RWPE1 (cell line): ENCODE measurements at regions not wholly inside any gene's neighbourhood (a gene's known extent, or its start where the extent isn't known, plus 50 kb on each side); places are given as distances from the start of the nearest gene placed in this dataset.

Experiments used
- CTCF ChIA-PET: fragments of 350-600 bp; sonication (Branson Sonifier 250); formaldehyde crosslinking; extraction: SDS; loops from one replicate; lab custom pipeline; 2021; lab: Yijun Ruan, JAX
- POLR2A ChIA-PET: fragments of 400-600 bp; formaldehyde crosslinking; extraction: SDS; loops from one replicate; lab custom pipeline; 2020; ENCODE audit warnings: antibody characterized with exemption; ENCODE audit not compliant: low non-redundant PET; lab: Yijun Ruan, JAX
- DNase-seq: peaks from one replicate; pipeline ENCODE4 v3.0.0; 2012; ENCODE audit warnings: low spot score
- H3K27ac ChIP-seq: fragments of 450-650 bp; 2 replicates; pipeline ENCODE4 v1.5.1; 2017
- TF ChIP-seq, protein P1 (sequence below): fragments of 450-650 bp; conservative IDR thresholded peaks from 2 replicates; pipeline ENCODE4 v1.5.1; 2017; ENCODE audit warnings: low read depth, mild to moderate bottlenecking

GRCh38 chr5:125868036-125868435 is 555.2 kb upstream of the GRAMD2B start:
- ChIA-PET POLR2A (no interaction called here), CTCF (interaction anchor here (0.6 kb wide), 1 partner anchor 406 kb away, joined by 3 read pairs; no protein-coding TSS in a partner anchor)
- H3K27ac ChIP-seq = no peak overlapping the region
- TF ChIP-seq, protein P1, sequence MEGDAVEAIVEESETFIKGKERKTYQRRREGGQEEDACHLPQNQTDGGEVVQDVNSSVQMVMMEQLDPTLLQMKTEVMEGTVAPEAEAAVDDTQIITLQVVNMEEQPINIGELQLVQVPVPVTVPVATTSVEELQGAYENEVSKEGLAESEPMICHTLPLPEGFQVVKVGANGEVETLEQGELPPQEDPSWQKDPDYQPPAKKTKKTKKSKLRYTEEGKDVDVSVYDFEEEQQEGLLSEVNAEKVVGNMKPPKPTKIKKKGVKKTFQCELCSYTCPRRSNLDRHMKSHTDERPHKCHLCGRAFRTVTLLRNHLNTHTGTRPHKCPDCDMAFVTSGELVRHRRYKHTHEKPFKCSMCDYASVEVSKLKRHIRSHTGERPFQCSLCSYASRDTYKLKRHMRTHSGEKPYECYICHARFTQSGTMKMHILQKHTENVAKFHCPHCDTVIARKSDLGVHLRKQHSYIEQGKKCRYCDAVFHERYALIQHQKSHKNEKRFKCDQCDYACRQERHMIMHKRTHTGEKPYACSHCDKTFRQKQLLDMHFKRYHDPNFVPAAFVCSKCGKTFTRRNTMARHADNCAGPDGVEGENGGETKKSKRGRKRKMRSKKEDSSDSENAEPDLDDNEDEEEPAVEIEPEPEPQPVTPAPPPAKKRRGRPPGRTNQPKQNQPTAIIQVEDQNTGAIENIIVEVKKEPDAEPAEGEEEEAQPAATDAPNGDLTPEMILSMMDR = no peak
- no peak for DNase-seq

GRCh38 chr5:125870256-125870655 is 553.0 kb upstream of the GRAMD2B start:
- TF ChIP-seq, protein P1 = no peak
- no peak for DNase-seq
- H3K27ac ChIP-seq = no peak overlapping the region
- ChIA-PET CTCF (interaction anchor here (0.7 kb wide), 1 partner anchor 471 kb away, joined by 3 read pairs; no protein-coding TSS in a partner anchor), POLR2A (no interaction called here)

- TF ChIP-seq, protein P1 = no peak
- no peak for DNase-seq
- CTCF ChIA-PET = no interaction called here
- POLR2A ChIA-PET = no interaction called here
- H3K27ac ChIP-seq = no peak overlapping the region
Observed at GRCh38 chr5:125874057-125874456, 549.2 kb upstream of the GRAMD2B start.

- TF ChIP-seq, protein P1 = no peak
- CTCF ChIA-PET = no interaction called here
- POLR2A ChIA-PET = no interaction called here
- H3K27ac ChIP-seq = no peak overlapping the region
- no peak for DNase-seq
Observed at GRCh38 chr5:125874717-125875116, 548.5 kb upstream of the GRAMD2B start.

- ChIA-PET POLR2A (no interaction called here), CTCF (interaction anchor here (0.6 to 0.7 kb wide), 2 partner anchors 386 to 1027 kb away, joined by 4 read pairs; no protein-coding TSS in a partner anchor)
- H3K27ac ChIP-seq = no peak overlapping the region
- no peak for DNase-seq
- TF ChIP-seq, protein P1 = no peak
Observed at GRCh38 chr5:125877248-125877647, 546.0 kb upstream of the GRAMD2B start.

DNA sequence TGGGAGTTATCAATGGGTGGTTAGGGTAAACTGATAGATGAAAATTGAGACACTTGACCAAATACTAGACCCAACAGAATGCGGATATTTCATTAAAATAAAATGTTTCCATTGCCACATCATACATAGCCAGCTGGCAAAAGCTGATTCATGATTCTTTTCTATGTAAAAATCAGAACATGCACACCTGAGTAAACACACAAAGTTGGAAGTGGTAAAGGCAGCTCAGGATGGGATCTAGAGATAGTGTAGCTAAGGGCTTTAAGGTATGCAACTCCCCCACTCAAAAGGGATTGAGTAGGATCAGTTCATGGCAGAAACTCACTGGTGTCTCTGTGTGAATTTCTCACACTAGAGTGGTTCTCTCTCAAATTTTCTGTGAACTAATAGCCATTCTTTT is 541.1 kb upstream of the GRAMD2B start:
- CTCF ChIA-PET = no interaction called here
- H3K27ac ChIP-seq = no peak overlapping the region
- POLR2A ChIA-PET = no interaction called here
- no peak for DNase-seq
- TF ChIP-seq, protein P1 = no peak
